Testis (tissue), 2 donors: ENCODE measurements at regions not wholly inside any gene's neighbourhood (a gene's known extent, or its start where the extent isn't known, plus 50 kb on each side); places are given as distances from the start of the nearest gene placed in this dataset.

Experiments used
- POLR2A ChIP-seq: fragments of 450-650 bp; IDR thresholded peaks from one replicate; pipeline ENCODE4 v1.6.1; 2017; ENCODE audit warnings: antibody characterized with exemption, mild to moderate bottlenecking, moderate library complexity
- TF ChIP-seq, protein P1 (sequence below), 3 experiments: fragments of 450-650 bp in 2 of 3; fragments of 200-600 bp in 1 of 3; sonication (generic) in 1 of 3; IDR thresholded peaks; one replicate each; pipeline ENCODE4 v1.5.1; 2016 to 2019; ENCODE audit warnings: antibody characterized with exemption in 3 of 3, mild to moderate bottlenecking in 2 of 3, moderate library complexity in 1 of 3

DNA sequence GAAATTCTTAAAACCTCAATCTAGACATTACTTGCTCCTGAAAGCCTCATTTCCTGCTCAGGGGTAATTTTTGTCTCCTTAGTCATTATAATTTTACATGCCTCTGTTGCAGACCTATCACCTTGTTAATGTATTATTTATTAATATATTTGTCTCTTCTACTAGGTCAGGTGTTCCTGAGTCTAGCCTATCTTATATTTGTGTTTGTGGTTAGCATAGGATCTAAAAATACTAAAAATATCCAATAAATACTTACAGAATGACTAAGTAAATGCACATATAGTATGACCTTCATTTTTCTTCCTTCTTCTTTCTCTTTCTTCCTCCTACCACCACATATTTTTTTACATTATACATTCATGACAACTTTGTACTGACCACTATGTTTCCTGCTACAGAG, 268.9 kb upstream of the HS3ST5 start:
- TF ChIP-seq, protein P1, sequence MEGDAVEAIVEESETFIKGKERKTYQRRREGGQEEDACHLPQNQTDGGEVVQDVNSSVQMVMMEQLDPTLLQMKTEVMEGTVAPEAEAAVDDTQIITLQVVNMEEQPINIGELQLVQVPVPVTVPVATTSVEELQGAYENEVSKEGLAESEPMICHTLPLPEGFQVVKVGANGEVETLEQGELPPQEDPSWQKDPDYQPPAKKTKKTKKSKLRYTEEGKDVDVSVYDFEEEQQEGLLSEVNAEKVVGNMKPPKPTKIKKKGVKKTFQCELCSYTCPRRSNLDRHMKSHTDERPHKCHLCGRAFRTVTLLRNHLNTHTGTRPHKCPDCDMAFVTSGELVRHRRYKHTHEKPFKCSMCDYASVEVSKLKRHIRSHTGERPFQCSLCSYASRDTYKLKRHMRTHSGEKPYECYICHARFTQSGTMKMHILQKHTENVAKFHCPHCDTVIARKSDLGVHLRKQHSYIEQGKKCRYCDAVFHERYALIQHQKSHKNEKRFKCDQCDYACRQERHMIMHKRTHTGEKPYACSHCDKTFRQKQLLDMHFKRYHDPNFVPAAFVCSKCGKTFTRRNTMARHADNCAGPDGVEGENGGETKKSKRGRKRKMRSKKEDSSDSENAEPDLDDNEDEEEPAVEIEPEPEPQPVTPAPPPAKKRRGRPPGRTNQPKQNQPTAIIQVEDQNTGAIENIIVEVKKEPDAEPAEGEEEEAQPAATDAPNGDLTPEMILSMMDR (IDR thresholded peaks at IDR 0.05): no peak
- TF ChIP-seq POLR2A: no peak
